HTR-8/SVneo (cell line): ENCODE measurements at regions not wholly inside any gene's neighbourhood (a gene's known extent, or its start where the extent isn't known, plus 50 kb on each side); places are given as distances from the start of the nearest gene placed in this dataset.

Experiments used
- DNase-seq: peaks from one replicate; pipeline ENCODE4 v3.0.0; 2011; ENCODE audit warnings: low spot score, mixed read lengths; ENCODE audit not compliant: insufficient read length
- FAIRE-seq: peaks from 2 replicates; lab custom pipeline; 2011; peaks lifted over from hg19 to GRCh38; lab: Jason Lieb, UNC

GRCh38 chr6:54053881-54054391 lies 57.3 kb upstream of the MLIP start:
- DNase-seq, result peak; percentile 56
- peak; percentile 97 for FAIRE-seq

- DNase-seq, result no peak
- FAIRE-seq, result no peak
Measured at GRCh38 chr6:54056105-54056504, 55.1 kb upstream of the MLIP start.

- no peak for DNase-seq
- FAIRE-seq, result no peak
Measured at GRCh38 chr6:54057058-54057457, 54.2 kb upstream of the MLIP start.

GRCh38 chr6:54058236-54058635 lies 53.0 kb upstream of the MLIP start:
- FAIRE-seq, result peak; percentile 55
- no peak for DNase-seq

GRCh38 chr6:54059683-54060082 lies 51.6 kb upstream of the MLIP start:
- DNase-seq (no peak), FAIRE-seq (no peak)

GRCh38 chr6:54060286-54060685 lies 51.0 kb upstream of the MLIP start:
- DNase-seq (peak; percentile 17), FAIRE-seq (peak; percentile 86)
